NCI-H1105 treated with DMSO at 0.1 percent for 48 hours (cell line): ENCODE measurements at regions not wholly inside any gene's neighbourhood (a gene's known extent, or its start where the extent isn't known, plus 50 kb on each side); places are given as distances from the start of the nearest gene placed in this dataset.

ENCODE experiments used
- DNase-seq: peaks from one replicate; lab custom pipeline; 2025; lab: John Stamatoyannopoulos, UW

DNA sequence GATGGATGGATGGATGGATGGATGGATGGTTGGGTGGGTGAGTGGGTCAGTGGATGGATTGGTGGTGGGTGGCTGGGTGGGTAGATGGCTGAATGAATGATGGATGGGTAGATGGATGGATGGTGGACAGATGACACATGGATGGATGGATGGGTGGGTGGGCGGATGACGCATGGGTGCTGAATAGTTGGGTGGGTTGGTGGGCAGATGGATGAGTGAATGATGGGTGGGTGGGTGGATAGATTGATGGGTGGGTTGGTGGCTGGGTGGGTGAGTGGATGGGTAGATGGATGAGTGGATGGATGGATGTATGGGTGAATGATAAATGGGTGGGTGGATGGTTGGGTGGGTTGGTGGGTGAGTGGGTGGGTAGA lies 69.9 kb upstream of the NKX1-1 start:
- DNase-seq, result no peak

DNA sequence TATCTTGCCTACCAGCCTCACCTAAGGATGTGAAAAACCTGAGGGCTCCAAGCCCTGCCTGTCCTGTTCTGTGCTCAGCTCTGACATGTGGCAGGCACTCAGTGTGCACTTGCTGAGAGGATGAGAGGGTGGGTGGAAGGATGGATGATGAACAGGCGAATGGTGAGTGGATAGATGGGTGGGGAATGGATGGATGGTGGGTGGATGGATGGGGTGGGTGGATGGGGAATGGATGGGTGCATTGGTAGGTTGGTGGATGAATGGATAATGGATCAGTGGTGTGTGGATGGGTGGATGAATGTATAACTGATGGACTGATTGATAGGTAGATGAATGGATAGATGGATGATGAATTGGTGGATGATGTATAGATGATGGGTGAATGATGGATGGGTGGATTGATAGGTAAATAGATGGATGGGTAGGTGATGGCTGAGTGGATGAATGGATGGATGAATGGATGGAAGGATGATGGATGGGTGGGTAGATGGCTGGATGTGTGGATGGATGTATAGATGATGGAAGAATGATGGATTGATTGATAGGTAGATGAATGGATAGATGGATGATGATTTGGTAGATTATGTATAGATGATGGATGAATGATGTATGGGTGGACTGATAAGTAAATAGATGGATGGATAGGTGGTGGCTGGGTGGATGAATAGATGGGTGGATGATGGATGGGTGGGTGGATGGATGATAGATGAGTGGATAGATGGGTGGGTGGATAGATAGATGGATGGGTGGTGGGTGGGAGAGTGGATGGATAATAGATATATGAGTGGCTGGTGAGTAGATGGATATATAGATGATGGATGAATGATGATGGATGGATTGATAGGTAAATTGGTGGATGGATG lies 69.3 kb upstream of the NKX1-1 start:
- no peak for DNase-seq

DNA sequence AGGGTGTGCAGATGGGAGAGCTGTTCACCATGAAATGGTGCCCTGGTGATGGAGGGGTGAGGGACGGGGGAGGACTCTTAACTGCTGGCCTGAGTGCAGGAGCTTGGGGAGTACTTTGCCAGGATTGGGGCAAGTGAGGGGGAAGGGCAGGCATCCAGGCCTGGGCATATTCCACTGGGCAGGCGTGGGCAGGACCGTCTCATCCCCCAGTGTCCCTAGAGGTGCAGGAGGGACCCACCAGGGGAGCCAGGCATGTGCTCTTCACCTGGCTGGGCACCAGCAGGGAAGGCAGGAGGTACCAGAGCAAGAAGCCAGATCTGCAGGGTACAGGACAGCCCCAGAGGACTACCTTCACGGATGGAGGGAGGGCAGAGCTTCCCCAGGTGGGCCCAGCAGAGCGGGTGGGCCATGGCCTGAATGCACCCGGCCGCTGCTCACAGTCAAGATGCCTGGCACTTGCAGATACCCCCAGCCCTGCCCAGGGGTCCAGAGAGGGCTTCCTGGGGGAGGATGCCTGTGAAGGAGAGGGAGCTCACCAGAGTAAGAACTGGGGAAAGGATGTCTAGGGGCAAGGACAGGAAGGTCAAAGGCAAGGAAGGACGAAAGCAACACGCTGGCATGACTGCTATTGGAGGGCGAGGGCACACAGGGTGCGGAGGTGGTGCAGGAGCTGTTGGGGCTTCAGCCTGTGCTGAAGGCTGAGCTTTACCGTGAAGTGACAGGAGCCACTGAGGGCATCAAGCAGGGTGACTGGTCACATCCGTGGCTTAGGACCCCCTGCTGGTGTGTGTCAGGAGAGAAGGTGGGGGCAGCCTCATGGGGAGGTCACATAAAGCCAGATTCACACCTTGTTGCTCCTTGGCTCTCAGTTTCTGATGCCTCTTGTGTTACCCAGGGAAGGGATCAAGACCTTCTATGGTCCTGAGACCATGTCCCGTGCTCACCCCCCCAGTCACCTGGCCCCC lies 68.2 kb upstream of the NKX1-1 start:
- no peak for DNase-seq

DNA sequence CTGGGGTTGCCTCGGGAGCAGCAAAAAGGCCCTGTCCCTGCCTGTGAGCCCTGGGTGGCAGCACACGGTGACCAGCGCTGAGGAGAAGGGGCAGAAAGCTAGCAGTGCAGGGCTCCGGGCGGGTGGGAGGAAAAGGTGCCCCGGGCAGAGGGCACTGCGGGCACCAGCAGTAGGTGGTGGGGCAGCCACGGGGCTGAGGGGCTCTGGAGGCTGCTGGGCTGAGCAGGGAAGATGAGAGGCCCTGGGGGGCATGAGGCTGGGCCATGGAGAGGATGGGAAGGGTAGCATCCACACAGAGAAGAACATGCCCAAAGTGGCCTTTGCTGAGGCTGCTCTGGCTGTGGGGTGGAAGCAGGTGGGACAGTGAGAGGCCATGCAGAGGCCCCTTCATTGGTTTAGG lies 67.5 kb upstream of the NKX1-1 start:
- DNase-seq, result no peak

DNA sequence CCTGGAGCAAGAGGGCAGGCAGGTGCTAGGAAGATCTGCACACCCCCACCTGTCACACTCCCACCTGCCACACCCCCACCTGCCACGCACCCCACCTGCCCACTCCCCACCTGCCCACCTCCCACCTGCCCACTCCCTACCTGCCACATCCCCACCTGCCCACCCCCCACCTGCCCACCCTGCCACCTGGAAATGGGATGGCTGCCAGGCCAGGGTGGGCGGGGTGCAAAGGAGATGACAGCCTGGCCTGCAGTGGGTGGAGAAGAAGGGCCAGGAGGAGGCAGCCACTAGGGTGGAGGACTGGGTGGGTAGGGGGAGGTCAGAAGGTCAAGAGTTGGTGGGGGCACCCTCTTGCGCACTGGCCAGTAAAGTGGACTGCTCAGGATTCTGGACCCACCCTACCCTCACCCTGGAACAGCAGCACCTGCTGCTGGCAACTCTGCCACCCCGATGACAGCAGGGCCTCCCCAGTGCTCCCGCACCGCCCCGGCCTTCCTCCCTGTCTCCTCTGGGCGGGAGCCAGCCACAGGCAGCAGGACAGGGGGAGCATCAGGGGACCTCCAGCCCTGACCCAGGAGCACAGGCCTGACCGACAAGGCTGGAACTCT lies 66.8 kb upstream of the NKX1-1 start:
- DNase-seq, result no peak

DNA sequence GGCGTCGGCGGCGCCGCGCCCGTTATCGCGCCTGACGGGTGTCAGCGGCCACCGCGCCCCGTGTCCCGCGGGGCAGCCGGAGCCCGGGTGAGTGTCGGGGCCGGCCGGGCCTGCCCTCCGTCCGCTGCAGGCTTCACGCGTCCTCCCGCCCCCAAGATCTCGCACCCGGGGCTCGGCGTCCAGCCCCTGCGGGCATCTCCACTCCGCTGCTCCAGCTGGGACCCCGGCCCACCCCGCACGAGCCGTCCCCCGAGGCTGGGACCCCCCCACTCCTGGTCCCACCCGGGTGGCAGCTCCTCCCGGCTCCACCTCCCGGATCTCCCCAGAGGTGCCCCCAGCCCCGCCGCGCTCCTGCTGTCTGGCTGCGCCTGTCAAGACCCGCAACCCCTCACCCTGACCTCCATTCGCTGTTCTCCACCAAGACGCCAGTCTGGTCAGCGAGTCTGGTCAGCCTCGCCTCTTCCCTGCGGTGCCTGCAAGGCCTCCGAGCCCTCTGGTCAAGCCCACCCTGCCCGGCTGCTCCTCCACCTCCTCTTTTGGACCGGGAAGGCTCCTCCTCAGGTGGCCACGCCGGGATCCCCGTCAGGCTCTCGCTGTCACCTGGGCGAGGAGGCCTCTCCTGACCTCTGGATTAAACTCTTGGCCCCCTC lies 66.0 kb upstream of the NKX1-1 start:
- DNase-seq, result no peak

DNA sequence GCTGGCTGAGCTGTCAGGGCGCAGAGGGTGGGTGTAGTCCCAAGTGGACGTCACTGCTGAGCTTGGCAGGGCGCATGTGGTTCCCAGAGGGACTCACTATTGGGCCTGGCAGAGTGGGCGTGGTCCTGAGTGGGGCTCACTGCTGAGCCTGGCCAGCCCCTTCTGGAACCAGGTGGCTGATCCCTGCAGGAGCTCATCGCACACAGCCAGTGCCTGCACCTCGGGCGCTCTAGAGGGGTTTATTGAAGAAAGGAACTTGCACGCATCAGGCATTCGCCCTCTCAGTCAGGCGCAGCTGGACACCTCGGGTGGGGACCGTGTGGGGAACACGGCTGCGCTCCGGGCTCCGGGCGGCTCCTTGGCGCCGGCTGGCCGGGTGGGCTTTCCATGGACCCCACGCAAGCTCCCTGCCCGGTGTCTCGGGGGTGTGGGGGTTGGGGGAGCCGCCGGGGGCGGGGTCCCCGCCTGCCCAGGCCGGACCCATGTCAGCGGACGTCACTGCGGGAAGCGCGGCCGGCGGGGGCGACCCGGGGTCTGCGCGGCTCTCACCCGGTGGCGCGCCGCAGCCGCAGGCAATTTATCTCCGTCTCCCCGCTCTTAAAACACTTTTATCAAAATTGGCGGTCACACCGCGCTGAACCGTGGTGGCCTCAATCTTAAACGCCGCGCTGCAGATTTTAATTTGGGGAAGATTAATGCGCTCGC lies 65.4 kb upstream of the NKX1-1 start:
- no peak for DNase-seq

DNA sequence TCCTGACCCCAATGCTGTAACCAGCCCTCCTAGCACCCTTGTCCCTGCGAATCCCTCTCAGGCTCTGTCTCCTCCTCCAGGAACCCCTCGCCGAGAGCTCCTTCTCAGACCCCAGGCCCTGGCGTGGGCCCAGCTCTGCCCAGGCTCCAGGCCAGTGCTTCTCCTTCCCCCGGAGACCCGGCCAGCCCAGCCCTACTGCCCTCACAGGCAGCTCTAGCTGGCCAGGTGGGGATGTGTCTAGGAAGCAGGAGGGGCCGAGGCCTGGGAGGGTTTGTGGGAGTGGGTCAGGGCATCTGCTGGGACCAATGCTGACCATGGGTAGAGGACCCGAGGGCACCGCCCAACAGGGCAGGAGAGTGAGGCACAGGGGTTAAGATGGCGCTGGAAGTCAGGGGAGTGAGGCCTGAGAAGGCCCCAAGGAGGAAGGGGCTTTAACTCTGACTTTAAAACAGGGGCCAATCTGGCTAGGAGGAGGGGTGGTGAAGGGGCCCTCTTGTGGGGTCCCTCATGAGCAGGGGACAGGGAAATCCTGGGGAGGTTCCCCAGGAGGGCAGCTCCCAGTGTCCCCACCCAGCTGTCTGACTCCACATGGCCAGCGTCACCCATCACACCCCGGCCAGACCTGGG lies 64.7 kb upstream of the NKX1-1 start:
- no peak for DNase-seq

DNA sequence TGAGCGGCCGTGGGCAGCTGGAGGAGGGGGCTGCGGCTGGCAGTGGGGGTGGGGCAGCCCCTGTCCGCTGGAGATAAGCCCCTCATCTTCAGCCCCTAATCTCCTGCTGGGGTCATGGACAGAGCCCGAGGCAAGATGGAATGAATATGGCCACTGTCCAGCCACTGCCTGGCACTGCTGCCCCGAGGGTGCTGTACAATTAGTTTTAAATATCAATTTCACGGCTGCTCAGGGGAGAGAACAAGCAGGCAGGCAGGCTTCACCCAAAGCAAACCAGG lies 64.1 kb upstream of the NKX1-1 start:
- DNase-seq, result no peak

DNA sequence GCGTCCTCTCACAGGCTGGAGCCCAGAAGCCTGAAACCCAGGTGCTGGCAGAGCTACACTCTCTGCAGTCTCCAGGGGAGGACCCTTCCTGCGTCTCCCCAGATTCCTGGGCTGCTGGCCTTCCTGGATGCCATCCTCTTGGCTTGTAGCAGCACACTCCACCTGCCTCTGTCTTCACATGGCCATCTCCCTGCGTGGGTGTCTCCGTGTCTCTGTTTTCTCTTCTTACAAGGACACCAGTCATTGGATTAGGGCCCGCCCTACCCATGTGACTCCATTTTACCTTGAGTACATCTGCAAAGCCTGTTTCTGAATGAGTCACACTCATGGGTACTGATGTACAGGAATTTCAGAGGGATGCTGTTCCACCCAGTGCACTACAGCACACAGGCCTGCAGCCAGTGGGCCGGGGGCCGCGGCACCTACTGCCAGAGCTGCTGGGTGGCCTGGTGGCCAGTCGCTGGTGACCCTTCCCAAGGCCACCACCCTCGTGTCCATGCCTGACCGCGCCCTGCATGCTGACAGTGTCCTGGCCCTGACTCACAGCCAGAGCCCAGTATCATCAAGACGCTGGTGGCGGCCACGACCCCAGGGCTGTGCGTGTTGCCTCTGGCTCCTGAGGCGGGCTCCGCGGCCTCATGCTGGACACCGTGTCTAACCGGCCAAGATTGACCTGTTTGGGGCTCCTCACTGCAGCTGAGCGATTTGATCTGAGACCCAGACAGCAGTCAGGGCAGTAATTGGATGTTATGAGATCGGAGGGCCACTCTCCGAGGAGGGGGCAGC lies 63.6 kb upstream of the NKX1-1 start:
- DNase-seq, result no peak

DNA sequence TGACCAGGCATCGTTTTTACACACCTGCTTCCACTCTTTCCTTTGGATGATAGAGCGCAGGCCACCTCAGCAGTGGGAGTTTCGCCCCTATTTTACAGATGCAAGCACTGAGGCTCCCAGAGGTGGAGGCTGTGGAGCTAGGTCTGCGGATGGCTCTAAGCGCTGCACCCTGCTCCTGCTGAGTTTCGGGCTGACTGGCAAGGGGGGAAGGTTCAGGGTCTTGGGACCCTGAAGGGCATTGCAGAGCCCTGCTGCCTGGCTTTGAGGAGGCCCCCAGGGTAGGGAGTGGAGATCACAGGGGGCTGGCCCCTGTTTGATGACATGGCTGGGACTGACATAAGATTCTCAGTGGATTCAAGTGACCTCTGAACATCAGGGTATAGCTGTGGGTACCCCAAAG lies 62.8 kb upstream of the NKX1-1 start:
- no peak for DNase-seq

DNA sequence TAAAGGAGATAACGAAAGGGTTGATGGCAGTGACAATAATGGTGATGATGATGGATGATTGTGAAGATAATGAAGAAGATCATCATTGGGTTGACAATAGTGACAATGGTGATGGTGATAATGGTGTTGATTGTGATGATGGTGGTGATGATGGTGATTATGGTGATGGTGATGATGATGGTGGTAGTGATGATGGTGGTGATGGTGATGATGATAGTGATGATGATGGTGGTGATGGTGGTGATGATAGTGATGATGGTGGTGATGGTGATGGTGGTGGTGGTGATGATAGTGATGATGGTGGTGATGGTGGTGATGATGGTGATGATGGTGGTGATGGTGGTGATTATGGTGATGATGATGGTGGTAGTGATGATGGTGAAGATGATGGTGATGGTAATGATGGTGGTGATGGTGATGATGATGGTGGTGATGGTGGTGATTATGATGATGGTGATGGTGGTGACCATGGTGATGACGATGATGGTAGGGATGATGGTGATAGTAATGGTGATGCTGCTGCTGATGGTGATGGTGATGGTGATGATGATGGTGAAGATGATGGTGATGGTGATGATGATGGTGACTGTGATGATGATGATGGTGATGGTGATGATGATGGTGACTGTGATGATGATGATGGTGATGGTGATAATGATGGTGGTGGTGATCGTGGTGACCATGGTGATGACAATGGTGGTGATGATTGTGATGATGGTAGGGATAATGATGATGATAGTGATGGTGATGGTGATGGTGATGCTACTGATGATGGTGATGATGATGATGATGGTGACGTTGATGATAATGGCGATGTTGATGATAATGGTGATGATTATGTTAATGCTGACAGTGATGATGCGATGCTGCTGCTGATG lies 61.6 kb upstream of the NKX1-1 start:
- no peak for DNase-seq

DNA sequence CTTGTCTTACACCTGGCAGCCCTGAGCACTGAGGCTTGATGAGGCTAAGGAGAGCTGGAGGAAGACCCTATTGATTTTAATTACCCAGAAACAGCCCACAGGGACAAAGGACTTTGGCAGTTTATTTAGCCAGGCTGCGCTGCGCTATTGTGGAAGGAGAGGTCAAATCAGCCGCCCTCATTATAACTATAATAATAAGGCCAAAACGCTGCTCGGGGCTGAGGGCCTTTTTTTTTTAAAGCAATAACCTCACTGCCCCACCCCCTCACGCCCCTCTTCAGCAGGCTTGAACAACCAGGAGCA lies 60.6 kb upstream of the NKX1-1 start:
- DNase-seq, result no peak

DNA sequence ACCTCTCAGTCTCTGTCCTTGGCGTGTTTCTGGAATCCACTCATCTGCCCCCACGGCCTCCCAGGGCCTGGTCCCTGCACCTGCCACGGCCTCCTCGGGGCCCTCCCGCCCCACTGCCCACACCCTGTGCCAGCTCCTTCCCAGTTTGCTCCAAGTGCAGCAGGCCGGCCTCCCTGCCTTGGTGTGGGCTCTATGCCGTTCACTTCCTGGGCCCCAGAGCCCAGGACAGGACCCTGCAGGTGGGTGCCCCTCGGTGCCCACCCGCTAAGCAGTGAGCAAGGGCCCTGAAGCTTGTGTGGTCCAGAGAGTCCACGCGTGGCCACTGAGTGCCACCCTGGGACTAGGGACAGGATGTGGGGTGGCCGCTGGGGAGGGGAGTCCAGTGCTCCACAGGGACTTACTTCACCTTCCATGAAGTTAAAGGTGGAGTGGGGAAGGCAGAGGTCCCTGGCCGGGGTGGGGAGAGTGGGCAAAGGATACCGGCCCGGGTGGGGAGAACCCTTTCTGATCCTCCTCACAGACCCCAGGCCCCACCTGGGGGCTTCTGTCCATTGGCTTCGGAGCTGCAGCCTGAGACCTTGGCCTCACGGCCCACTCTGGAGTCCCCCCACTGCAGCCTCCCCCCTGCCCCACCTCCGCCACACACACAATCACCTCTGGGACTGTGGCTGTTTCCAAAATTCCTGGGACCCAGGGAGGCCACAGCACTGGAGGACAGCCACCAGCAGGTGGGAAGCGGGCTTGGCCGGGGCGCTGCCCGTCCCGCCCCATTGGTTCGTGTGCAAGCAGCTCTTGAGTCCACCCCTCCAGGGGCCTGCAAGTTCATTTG lies 60.0 kb upstream of the NKX1-1 start:
- DNase-seq, result no peak

DNA sequence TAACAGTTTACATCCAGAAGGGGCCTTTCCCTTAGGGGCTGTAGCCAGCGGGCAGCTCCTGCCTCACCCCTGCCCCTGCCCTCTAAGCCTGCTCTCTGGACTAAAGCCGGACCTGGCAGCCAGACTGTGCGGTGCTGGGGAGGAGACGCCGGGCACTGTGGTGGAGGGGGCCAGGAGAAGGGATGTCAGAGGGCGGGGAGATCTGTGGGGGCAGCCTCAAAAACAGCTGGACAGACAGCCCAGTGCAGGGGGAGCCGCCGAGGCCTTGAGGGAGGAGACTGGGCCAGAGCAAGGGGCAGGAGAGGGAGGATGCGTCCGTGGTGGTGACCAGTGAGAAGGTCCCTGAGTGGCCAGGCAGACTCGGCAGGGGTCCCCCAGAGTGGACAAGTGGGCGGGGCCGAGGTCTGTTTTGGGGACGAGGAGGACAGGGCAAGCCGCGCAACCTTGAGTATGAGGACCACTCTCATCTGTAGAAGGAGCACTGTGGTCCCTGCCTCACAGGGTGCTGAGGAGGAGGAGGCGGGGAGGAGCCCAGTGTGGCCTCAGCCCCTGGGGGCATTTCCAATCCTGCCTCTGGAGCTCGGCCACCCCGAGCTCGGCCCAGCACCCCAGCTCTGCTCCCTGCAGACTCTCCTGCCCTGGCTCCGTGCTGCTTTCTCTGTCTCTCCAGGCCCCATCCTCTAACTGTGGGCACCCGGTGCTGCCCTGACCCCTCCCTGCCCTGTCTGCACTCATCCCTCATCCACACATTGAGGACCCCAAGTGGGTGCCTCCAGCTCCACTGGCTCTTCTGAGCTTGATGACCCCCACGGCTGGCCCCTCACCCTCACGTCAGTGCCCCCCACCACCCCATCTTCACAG lies 59.2 kb upstream of the NKX1-1 start:
- DNase-seq, result no peak

DNA sequence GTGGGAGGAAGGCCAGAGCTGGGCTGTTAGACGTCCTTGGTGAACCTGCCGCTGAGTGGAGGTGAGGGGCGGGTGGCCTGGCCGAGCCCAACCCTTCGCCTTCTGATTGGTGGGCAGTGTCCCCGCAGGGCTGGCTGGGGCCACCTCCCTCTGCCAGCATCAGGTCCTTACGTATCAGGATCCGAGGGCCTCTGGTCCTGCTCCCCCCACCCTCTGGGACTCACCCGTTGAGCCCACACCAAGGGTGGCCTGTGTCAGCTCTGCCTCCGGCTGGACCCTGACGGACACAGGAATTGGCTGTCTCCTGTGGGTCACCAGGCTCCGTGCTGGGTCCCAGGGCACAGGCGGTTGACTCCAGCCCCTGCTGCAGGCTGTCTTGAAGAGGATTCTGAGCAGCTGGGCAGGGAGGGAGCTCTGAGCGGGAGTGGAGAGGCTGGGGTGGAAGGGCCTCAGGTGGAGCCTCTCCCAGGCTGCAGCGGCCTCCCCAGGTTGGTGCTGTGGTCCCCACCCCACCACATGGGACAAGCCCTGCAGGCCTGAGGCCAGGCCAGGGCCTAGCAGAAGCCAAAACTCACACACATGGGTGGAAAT lies 58.4 kb upstream of the NKX1-1 start:
- no peak for DNase-seq

DNA sequence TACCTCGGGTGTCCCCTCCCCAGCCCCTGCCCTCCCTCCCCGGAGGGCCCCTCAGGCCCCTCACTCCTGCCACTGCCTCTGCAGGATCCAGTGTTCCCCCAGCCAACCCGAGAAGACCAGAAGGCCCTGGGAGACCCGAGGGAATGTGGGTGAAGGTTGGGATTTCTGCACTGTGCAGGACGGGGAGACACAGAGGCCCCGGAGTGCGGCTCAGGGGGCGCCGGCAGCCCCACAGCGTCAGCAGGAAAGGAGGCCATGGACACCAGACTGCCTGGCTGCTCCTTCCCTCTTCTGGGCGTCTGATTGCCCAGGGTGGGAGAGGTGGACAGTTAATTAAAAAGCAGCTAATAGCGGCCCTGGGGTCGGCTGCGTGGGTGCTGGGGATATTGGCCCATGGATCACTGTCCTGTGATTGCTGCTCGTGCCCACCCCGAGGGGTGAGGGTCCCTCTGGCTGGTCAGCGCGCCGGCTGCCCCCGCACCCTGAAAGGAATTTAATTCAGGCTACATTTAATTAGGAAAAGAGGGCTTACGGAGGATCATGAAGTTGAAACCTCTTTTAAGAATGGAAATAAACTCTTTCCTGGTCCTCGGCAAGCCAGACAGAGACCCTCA lies 57.8 kb upstream of the NKX1-1 start:
- no peak for DNase-seq
